ENCODE measurements at regions not wholly inside any gene's neighbourhood (a gene's known extent, or its start where the extent isn't known, plus 50 kb on each side); places are given as distances from the start of the nearest gene placed in this dataset.
A peak's percentile ranks its signal among the peaks of the same experiment; 100 is the strongest.
"Not testable (repeated sequence)": the region's sequence is repeated elsewhere in the genome, so short reads cannot be mapped to it uniquely, and the experiment has no call there.

DNA sequence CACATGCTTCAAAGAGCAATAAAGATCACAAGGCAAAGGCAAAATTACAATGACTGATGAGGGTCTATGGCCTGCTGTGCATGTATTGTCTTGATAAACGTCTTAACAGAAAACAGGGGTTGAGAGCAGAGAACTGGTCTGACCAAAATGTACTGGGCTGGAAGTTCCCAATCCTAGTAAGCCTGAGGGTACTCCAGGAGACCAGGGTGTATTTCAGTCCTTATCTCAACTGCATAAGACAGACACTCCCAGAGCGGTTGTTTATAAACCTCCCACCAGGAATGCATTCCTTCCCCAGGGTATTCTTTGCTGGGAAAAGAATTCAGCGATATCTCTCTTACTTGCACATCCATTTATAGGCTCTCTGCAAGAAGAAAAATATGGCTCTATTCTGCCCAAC is 521.8 kb upstream of the GNPDA2 start:
- not testable (repeated sequence) for DNase-seq (ENCODE audit: low spot score)

DNA sequence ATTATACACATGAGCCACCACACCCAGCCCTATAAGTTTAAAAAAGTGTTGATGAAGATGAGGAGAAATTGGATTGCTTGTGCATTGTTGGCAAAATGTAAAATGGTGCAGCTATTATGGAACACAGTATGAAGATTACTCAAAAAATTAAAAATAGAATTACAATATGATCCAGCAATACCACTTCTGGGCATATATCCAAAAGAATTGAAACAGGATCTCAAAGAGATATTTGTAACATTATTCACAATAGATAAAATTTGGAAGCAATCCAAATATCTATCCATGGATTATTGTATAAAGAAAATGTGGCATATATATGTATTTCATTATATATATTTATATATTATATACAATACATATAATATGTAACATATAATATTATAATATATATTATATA is 515.6 kb upstream of the GNPDA2 start:
- DNase-seq (ENCODE audit: low spot score), result no peak

DNA sequence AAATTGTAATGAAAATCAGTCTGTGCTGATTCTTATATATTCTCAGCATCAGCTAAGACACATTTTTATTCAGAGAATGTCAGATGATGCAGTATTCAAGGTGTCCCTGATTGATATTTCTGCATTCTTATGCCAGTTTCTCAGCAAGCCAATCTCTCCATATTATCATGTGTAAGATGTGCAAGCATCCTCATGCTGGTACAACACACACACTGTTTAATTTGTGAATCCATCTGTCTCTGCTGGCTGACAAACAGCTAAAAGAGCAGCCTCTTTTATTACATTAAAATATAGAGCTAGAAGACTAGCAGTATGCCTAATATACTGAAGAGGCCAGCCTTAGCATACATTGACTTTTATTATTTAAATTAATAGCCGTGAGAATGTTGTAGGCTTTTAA is 502.9 kb upstream of the GNPDA2 start:
- DNase-seq (ENCODE audit: low spot score), result no peak

- DNase-seq (ENCODE audit: low spot score), result no peak
Observed at GRCh38 chr4:45215976-45216542, 489.7 kb upstream of the GNPDA2 start.

- not testable (repeated sequence) for DNase-seq (ENCODE audit: low spot score)
Observed at GRCh38 chr4:45208476-45208875, 482.1 kb upstream of the GNPDA2 start.

DNA sequence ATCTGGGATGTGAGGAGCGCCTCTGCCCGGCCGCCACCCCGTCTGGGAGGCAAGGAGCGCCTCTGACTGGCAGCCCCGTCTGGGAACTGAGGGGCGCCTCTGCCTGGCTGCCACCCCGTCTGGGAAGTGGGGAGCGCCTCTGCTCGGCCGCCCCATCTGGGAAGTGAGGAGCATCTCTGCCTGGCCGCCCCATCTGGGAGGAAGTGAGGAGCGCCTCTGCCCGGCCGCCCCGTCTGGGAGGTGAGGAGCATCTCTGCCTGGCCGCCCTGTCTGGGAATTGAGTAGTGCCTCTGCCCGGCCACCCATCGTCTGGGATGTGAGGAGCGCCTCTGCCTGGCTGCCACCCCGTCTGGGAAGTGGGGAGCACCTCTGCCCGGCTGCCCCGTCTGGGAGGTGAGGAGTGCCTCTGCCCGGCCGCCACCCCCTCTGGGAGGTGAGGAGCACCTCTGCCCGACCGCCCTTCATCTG is 481.5 kb upstream of the GNPDA2 start:
- not testable (repeated sequence) for DNase-seq (ENCODE audit: low spot score)

DNA sequence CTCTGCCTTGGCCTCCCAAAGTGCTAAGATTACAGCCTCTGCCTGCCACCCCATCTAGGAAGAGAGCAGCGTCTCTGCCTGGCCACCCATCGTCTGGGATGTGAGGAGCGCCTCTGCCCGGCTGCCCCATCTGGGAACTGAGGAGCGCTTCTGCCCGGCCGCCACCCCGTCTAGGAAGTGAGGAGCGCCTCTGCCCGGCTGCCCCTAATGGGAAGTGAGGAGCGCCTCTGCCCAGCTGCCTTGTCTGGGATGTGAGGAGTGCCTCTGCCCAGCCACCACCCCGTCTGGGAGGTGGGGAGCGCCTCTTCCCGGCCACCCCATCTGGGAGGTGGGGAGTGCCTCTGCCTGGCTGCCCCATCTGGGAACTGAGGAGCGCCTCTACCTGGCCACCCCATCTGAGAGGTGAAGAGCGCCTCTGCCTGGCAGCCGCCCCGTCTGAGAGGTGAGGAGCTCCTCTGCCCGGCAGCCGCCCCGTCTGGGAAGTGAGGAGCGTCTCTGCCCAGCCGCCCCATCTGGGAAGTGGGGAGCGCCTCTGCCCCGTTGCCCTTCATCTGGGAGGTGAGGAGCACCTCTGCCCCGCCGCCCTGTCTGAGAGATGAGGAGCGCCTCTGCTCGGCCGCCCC is 481.0 kb upstream of the GNPDA2 start:
- not testable (repeated sequence) for DNase-seq (ENCODE audit: low spot score)

GRCh38 chr4:45199736-45200135 is 473.4 kb upstream of the GNPDA2 start:
- no peak for DNase-seq (ENCODE audit: low spot score)

DNA sequence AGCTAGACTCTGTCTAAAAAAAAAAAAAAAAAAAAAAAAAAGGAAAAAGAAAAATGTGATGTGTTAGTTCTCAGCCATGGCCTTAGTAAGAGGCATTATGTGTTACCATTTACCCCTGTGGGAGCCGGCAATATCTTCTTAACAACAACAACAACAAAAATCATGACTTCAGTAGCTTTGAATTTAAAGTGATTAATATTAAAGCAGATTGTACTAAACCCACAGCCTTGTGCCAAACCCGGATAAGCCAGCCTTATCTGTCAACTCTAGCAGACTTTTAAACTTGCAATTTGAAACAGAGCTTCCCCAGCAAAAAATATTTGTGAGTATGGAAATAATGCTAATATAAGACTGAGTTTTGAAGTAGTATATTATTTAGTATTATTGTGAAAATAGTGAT is 462.1 kb upstream of the GNPDA2 start:
- no peak for DNase-seq (ENCODE audit: low spot score)

DNA sequence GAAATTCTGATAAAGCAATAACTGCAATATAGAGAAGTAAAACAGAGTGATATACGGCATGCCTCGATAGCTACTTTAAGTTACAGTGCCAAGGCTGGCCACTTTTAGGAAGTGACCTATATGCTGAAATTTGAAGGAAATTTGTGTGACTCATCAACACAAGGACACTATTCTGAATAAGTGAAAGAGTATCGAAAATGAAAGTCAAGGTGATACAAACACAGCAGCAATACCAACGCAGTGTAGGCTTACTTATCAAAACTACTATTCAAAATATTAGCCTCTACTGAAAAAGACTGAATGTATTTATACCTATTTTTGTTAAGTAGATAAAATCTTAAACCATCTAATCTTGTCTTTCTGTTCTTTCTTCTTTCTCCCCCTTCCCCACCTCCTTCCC is 459.9 kb upstream of the GNPDA2 start:
- peak; percentile 1 for DNase-seq (ENCODE audit: low spot score)

DNA sequence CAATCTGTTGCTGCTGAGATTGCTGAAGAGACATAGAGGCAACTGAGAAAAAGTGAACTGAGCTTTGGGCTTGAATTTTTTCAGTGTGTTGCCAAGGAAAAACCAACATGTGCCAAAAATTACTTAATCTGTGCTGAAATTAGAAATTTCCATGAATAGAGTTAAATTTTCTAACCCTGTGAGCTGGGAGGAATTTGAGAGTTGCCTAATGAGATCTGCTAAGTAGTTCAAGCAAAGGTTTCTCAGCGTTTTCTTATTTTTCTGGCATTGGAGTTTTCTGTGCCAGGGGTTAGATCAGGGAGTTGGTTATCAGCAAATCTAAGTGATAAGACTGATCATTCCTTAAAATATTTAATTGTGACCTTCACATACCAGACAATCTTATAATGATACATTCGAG is 457.5 kb upstream of the GNPDA2 start:
- no peak for DNase-seq (ENCODE audit: low spot score)

DNA sequence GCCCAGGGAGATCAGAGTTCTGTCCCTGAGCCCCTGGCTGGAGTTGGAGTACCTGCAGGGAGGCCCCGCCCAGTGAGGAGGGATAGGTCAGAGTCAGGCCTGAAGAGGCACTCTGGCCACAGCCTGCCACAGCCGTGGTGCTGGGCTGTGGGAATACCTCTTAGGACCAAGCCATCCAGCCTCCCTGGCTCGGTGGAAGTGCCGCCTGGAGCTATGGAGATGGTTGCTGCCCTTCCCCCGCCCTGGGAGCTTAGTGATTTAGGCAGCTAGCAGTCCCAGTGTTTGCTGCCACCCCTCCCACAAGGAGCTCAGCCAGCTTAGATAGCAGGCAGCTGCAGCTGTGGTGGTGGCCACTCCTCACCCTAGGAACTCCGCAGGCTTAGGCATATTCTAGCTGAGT is 446.3 kb upstream of the GNPDA2 start:
- no peak for DNase-seq (ENCODE audit: low spot score)

DNA sequence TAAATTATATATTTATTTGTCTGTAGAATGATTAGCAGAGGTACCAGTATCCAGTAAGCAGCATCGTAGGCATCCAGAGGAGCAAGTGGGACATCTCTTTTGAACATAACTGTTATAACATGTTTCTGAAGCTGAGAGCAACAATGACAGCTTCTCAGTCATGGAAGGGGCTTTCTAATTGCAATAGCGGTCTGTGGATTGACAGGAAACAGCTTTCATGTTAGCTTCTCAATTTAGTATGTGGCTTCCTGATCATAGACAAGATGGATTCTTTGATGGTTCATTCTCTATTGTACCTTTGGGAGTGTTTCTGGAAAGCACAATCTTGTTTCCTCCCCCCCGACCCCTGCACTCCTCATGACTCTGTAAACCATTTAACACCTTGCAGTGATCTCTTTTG is 434.6 kb upstream of the GNPDA2 start:
- DNase-seq (ENCODE audit: low spot score), result no peak

DNA sequence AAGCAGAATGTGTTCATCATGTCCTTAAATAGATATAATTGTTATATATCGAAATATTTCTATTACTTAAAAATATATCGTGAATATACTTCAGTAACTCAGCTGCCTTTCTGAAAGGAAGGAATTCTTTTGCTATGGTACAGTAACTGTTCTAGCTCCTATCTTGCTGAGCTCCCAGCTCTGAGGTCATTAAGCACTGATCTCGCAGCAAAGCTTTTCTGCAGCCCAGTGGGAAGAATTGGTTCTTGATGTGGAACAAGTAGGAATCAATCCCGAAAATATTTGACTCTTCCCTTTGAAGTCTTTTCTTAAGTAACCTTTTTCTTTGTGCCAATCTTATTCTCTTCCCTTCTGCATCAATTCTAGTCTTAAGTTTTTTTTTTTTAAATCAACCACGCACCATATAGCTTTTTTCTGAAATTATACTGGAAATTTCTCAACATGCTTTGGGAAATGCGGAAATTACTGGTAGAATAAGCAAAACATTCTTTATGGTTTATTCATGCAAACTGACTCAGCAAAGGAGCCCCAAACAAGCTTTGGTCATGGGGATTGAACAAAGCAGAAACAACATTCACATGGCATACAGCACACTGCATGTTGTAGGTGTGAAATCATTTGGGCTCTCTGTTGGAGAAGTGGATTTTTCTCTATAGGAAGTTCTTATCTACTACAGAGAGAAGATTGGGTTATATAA is 428.9 kb upstream of the GNPDA2 start:
- peak; percentile 34 for DNase-seq (ENCODE audit: low spot score)

DNA sequence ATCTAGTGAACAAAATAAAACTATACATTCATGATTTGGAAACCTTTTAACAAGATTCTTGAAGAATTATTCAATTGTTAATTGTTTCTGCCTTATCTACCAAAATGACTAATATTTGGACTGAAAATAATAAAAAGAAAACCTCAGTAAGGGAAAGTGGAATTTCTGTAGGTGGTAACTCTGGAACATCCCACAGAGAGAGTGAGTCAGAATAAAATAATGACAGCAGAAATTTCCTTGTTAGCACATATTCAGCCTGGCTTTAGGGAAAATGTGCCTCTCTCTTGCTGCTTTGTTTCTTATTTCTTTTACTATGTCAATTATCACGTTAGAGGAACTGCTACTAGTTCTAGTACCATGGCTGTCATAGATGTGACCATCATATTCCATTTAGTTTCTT is 421.5 kb upstream of the GNPDA2 start:
- DNase-seq (ENCODE audit: low spot score), result no peak

- DNase-seq (ENCODE audit: low spot score), result no peak
Observed at GRCh38 chr4:45131020-45131419, 404.7 kb upstream of the GNPDA2 start.

DNA sequence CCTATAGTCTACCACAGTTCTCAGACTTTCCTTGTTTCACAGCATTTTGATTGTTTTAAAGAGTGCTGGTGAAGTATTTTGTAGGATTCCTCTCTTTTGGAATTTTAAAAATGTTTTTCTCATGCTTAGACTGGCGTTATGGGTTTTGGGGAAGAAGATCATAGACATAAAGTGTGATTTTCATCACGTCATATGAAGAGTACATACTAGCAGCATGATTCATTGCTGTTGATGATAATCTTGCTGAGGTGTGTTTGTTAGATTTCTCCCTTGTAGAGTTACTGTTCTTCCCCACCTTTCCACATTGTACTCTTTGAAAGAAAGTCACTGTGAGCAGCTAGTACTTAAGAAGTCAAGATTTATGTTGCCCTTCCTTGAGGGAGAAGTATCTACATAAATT is 396.1 kb upstream of the GNPDA2 start:
- DNase-seq (ENCODE audit: low spot score), result no peak

DNA sequence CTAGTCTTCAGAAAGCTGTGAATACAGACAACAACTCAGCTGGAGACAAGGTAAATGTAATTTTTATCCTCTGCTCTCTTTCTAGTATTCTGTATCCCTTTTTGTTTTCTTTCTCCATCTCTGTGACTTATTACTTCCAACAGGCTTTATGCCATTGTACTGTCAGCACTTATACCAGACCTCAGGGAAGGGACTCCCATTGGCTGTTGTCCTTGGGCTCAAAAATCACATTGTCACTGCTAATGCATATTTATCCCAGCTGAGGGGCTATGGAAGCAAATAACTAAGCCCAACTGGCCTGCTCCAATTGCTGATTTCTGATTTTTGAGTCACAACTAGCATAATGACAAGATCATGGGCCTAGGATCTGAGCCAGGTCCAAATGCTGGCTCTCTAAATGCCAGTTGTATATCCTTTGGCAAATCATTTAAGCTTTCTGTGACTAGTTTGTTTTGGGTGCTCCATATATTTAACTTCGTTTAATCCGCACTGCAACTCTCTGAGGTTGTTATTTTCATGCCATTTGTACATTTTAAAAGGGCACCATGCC is 395.1 kb upstream of the GNPDA2 start:
- no peak for DNase-seq (ENCODE audit: low spot score)

GRCh38 chr4:45120163-45120562 is 393.8 kb upstream of the GNPDA2 start:
- DNase-seq (ENCODE audit: low spot score), result no peak

DNA sequence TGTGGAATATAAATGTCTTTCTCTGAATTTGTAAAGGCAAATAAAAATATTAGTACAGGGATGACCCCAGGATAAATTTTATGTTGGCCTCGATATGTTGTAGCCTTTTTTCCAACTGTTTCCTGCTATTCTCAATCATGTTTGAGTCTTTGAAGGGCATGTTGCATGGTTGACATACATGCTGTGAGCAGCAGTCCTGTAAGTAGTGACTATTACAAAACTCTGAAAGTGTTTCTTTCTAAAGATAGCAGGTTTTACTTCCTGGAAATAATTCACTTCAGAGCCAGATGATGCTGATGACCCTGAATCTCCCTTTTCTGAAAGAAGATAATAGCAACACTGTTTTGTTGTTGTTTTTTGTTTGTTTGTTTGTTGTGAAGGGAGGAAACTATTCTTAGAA is 393.0 kb upstream of the GNPDA2 start:
- no peak for DNase-seq (ENCODE audit: low spot score)

DNA sequence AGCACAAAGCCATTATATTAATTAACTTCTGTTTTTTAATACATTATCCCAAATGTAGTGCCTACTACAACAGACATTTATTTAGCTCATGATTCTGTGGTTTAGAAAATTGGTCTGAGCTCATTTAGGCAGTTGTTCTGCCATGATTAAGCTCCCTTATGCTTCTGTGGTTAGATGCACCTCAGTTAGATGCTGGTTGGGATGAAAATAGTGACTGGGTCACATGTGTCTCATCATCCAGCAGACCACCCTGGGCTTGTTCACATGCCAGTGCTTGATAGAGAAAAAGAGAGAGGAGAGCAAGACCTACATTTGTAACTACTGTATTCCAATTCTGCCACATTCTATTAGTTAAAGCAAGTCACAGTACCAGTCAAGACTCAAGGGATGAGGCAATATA is 376.4 kb upstream of the GNPDA2 start:
- no peak for DNase-seq (ENCODE audit: low spot score)

DNA sequence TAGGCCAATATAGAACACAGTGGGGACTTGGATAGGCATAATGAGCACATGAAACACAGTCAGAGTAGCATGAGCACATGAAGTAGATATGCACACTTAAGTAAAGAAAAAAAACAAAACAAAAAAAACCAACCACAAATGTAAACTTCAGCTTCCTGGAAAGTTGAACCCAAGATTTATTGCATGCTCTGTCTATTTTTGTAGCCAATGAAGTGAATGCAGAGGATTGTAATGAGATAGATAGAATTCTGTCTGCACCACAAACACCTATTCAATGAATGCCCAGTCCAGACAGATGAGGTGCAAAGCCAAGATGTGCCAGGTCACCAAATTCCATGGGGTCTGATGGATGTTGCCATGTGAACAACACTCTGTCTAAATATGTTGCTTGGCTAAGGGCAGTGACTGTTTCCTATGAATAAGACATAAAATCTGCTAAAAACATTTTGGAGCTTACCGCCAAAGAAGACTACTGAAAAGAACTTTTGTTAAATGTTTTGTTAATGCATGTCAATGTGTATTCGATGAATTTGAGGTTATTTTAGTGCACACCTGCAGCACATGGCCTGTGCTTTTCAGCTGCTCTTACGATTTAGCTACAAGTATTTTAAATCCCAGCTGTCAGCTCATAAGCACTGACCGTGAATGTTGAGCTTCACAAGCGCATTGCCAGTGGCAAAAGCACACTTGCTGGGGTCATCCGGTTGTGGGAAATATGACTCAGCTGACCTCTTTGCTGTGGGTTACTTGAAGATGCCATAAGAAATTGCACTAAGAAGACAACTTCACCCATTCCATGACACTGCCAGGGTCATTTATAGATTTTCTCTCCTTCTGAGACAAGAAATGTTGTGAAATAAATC is 374.8 kb upstream of the GNPDA2 start:
- DNase-seq (ENCODE audit: low spot score), result no peak

Data from RKO (cell line).